KBM-7 (cell line): ENCODE measurements at regions not wholly inside any gene's neighbourhood (a gene's known extent, or its start where the extent isn't known, plus 50 kb on each side); places are given as distances from the start of the nearest gene placed in this dataset.

Experiments
- DNase-seq: peaks from one replicate; pipeline ENCODE4 v3.0.0-alpha.2; 2015
- in situ Hi-C: fragments of 300-500 bp; cut with MboI; formaldehyde crosslinking; loops from 2 replicates; pipeline ENCODE4 v1.14.3; 2020; ENCODE audit warnings: low sequenced_read_pairs, low pct_unique_long_range_greater_than_20kb, mixed read lengths

DNA sequence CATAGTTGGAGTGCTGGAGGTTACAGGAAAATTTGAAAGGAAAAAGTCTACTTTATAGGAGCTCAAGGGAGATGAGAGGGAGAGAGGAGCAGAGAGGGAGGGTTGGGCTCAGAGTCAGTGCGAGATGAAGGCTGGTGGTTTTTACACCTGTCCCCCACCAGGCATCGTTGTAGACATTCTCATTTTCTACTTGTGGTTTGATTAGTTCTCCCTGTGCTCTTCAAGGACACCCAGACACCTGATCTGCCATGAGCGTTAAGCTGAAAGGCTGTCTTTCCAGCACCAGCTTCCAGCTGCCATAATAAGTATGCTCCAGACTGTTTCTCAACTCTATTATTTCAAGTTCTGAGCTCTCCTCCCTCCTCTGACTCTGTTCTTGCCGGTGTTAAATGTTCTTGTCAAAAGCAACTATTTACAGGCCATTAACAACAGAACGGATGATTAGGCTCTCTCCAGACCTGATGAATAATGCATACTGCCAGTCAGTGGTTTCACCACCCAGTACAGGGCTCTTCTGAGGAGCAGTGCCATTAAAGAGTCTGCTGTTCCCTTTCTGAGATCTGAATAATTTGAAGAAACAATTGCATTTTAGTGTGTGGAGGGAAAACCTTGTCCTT is 514.6 kb upstream of the MCTP2 start:
- in situ Hi-C loops, result no loop called here
- no peak for DNase-seq

DNA sequence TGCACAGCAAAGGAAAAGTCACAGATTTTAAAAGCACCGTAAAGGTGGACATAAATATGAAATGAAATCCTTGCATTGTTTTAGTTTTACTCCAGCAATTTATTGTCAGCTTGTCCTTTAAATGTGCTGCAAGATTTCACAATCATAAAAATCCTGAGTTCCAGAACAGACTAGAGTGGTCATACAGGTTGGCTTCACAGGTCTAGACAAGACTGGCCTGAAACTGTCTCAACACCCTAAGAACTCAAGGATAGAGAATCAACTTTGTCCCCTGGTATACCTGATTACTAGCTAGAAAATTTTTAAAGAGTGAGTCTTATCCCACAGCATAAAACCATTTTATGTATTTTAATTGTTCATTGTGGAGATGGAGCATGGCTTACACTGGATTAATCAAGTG is 521.7 kb upstream of the MCTP2 start:
- no peak for DNase-seq
- in situ Hi-C loops, result no loop called here

DNA sequence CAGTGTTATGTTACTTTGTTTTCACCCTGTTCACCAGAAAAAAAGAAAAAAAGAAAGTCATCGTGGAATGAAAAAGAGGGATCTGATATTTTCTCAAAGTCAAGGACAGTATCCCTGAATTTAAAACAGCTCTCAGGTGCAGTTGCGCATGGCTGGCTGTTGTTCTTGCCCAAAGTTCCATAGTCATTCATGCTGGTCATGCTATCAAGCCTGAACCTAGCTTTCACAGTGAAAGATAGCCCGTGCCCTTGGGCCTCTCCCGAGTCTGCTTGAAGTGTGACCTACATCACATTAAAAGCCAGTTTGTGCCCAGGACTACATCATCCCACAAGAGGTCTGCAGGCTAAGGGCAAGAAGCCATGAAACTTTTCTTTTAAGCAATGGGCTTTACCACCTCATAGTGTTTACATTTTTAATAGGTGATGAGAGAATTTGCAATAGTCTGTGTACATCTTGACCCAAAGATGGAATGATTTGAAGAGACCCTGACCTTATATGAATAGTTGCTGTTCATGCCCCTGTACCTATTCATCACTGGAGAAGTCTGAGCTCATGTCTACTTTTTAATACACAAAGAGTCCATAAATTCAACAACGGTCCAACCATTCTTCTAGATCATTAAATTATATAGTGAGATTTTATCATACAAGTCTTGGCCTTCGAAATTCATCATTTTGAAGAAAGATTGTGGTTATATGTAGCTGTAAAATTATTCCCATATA is 522.5 kb upstream of the MCTP2 start:
- no peak for DNase-seq
- in situ Hi-C loops, result no loop called here

DNA sequence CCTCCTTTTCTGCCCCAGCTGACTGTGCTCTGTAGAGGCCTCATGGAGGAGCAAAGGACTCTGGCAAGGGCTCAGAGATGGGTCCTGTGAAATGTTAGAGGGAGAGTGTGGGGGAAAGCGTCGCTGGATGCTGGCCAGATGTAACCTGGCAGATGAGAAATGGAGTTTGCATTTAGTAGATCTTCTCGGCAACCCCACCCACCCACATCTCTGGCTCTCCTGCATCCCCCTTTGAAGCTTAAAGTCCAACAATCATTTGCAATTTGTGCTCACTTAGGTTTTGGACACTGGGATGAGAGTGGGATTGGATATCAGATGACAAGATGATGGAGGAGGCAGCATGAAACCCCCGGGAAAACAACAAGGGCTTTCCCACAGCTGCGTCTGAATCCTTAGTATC is 523.6 kb upstream of the MCTP2 start:
- DNase-seq, result no peak
- in situ Hi-C loops, result no loop called here

DNA sequence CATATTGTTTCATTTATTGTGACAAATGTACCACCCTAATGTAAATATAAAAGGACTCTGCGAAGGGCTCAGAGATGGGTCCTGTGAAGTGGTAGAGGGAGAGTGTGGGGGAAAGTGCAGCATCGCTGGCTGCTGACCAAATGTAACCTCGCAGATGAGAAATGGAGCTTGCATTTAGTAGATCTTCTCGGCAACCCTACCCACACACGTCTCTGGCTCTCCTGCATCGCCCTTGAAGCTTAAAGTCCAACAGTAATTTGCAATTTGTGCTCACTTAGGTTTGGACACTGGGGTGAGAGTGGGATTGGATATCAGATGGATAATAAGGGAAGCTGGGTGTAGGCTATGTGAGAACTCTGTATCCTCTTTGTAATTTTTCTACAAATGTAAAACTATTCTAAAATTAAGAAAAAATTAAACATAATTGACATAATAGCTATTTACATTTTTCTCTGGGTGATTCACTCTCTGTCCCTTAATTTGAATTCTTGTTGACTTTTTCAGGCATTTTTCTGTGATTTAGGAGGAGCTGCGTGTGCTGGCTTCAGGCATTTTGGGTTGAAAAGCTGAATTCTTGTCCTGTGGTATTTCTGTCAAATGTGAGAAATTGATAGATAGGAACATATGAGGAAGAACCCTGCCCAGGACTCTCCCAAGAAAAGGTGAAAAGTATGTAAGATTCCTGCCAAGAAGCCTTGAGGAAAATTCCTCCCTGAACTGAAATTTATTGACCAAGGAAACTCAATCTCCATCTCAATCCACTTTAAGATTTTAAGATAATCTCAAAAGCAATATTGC is 524.7 kb upstream of the MCTP2 start:
- DNase-seq, result no peak
- in situ Hi-C loops, result no loop called here

DNA sequence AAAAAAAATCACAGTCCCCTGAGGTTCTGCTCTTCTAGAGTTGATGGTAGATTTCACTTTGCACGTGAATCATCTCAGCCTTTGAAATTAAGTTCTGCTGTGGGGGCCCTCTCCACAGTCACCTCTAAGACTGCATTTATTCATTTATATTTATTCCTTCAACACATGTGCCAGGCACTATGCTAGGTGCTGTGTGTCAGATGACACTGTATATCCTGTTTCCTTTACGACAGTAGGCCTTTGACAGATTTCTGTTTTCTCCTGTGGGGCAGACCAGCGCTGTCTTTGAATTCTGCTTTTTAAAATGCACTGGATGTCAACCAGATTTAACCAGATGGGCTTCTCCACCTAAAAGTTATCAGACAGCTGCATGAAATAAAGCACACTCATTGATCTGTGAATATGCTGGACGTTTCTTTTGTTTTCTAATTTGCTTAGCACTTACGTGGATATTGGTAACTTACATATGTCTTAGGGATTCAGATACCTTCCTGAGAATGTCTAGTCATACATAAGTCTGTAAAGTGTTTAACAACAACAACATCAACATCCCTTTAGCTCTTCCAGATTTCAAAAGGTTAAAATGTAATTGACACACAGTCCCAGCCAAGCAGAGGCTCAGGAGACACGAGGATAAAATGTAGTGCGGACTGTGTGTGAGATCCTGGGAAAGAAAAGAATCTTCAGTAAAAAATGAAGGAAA is 525.5 kb upstream of the MCTP2 start:
- in situ Hi-C loops, result no loop called here

DNA sequence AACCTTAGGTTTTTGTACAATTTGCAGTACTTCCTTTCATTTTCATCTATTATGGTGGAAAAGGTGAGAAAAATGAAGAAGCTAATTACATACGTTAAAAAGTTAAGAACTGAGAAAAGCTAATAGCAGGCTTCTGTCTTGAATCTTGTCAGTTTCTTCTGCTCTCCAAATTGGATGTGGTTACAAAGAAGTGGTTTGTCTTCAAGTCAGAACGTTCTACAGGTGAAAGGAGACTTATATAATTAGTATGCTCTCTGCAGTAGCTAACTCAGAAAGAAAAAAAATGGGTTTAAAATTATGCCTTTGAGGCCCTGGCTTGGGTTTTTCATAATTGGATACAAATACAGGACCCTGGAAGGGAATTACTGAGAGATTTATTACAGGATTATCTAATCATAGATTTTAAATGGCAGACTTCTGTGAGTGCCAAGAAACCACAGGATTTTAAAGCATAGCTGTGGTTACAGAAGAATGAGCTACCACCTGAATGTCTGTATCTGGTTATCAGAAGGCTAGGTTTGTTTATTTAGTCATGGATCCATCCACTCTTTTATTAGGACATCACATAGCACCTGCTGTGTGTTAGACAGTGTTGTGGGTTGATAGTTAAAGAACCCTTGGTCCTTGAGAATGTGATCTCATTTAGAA is 528.1 kb upstream of the MCTP2 start:
- no peak for DNase-seq
- in situ Hi-C loops, result no loop called here

More for the DNA sequence above, 525.5 kb upstream of the MCTP2 start:
- no peak for DNase-seq

DNA sequence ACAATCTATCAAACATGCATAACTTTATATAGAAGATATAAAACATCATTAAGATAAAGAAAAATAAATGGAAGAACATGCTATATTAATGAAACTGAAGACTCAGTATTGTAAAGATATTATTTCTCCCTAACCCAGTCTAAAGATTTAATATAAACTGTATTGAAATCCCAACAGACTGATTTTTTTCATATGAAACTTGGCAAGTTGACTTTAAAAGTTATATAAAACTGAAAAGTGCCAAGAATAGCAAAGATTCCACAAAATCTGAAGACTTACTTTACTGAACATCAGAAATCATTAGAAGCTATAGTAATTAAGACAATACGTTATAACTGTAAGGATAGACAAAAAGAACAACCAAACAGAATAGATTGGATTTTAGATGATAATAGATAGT is 531.3 kb upstream of the MCTP2 start:
- DNase-seq, result no peak
- in situ Hi-C loops, result no loop called here

DNA sequence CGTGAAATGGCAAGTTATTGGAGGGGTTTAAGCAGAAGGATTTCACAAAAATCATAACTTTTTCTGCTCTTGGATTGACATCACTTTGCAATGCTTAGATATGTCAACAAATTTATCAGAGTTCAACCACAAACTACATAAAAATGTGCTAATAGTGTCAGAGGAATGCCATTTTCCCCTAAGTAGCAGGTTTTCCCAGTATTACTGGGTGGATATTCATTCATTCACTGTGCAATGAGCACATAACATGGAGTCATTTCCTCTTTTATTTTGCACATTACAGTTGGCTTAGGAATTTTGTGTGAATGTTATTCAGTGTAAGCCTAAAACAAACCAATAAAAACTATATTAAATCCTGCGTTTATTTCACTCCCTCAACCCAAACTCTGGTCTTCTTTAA is 537.3 kb upstream of the MCTP2 start:
- DNase-seq, result no peak
- in situ Hi-C loops, result no loop called here

DNA sequence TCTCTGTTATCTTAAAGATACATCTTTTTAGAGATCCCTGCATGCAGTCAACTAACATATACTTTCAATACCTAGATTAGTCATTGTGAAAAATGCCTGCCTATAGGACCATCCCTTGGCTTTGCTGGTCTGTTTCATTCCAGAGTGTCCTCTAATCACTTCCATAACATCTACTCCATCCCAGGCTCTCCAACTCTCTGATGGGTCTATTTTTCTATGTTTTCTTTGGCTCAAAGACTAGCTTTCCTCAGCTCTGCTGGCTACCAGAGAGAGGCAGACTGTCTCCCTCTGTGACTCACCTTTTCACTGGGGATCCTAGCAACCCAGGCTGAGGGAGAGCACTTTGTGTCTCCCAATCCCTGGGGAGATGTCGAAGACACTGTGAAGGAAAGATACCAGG is 547.7 kb upstream of the MCTP2 start:
- in situ Hi-C loops, result no loop called here

DNA sequence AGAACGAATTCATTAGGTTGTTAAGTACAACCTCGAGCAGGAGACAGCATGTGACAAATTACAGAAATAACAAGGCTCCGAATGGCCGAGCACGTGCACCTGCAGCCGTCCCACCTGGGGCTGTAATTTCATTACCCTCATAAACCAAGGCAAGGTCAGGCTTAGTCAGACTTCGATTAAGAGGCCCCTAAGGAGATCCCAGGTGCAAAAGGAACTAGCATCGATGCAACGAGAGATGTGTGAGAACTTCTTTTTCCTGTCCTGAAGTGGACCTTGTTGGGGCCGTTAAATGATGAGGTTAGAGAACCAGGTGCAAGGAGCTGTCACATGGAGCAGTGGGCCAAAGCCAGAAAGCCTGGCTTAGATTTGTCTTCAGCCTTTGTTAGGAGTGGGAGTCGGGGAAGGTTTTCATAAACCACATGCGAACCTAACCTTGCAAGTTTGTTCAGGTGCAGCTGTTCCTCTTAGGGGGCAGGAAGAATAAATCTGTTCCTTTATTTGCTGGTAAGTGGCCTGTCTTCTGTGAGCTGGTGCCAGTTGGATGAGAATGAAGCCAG is 559.9 kb upstream of the MCTP2 start:
- in situ Hi-C loops, result no loop called here
- no peak for DNase-seq

More for the DNA sequence above, 547.7 kb upstream of the MCTP2 start:
- no peak for DNase-seq

DNA sequence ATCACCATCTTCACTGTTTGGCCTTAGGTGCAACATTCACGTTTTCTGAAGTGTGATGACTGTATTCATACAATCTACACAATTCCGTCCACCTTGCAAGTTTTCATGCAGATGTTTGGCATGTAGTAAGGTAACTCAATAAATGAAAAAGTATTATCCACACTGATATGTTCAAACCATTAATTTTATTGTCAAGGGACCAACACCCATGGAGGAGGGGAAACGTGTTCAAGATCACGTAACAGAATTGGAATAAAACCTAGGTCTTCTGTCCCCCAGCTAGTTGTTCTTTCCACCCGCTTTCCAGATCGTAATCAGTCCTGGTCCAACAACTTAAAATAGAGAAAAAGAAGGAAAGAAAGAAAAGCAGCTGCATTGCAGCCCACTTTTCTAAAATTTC is 560.4 kb upstream of the MCTP2 start:
- no peak for DNase-seq
- in situ Hi-C loops, result no loop called here

DNA sequence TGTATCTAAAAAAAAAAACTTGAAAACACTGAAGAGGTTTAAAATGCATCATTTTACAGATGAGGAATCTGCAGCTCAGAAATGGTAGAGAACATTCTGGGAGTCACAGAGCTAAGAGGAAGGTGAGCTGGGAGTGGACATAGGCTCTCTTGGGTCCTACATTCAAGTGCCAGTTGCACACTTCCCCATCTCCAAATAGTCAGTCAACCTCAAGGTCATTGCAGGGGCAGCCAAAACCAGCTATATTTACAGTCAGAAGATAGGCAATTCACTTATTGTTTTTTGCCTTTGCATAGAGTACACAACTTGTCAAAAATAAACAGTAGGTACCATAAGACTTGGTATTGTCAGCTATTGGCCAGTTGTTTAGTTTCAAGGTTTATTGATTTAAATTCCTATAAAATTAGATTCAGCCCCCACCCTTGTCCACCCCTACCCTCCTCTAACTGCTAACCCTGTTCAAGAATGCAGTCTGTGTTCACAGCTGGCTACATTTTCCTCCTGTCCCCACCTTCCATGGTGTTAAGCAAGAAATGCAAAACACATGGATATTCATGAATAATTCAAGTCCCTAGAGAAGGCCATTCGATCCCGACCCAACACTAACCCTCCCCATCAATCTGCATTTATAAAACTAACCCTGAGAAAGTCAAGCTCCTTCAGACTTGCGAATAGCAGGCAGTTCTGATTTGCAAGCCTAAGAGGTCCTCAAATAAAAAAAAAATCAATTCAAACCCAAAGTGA is 567.0 kb upstream of the MCTP2 start:
- DNase-seq, result no peak
- in situ Hi-C loops, result no loop called here

DNA sequence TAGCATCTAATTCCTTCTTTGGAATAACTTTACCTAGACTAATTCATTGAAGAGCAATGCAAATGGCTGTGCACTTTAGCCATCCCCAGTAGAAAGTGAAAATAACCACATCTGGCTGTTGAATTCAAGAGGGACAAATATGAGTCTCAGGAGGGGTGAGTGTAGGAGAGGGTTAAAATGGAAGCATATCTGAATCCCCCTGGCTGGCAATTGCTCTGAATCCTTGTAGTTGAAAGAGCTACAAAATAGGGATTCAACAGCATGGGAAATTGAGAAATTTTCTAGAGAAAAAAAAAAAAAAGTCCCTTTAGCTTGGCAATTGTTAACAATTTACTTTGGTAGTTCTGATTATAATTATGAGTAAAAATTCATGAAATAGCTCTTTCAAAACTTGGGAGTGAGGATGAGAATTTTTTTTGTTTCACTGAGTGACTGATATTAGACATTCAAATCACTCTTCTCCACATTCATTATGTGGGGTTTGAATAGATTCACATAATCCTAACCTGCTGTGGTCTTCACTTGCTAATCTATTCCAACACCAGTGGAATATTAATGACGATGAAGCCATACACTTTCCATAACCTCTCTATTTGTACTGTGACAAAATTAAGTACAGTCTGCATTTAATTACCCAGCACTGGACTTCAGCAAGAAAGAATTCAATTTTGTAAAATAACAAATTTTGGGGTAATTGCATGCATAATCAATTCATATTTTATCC is 569.0 kb upstream of the MCTP2 start:
- in situ Hi-C loops, result no loop called here
- no peak for DNase-seq

DNA sequence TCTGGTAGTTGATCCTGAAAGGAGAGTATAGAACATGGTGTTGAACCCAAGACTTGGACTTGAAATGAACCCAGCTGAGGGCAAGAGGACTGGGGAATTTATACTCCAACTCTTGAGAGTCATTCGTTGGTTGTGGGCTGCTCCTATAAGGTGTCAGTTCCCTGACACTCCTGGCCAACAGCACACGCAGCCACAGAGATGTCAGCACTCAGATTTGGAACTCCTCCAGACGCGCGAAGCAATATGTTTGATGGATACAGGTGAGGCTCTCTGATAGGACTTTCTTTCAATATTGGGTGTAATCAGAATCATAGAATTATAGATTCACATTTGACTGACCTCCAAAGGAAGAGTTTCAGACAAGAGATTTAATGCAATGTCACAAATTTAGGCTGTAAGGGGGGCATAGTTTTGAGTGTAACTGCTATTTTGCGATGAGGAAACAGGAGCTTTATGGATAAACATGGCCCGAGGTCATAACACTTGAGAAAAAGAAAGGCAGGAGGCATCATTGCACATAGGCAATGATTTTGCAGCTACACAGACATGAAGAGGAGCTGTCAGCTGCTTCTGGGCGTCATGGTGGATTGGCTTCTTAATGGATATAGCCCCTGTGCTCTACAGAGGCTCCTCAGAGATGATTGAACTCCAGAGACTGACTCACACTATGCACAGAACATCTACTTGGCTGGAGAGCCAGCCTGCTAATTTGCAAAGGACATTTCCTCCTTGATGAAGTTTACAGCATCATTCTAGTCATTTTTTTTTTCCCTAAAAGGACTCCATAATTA is 569.2 kb upstream of the RGMA start:
- no peak for DNase-seq
- in situ Hi-C loops, result no loop called here

DNA sequence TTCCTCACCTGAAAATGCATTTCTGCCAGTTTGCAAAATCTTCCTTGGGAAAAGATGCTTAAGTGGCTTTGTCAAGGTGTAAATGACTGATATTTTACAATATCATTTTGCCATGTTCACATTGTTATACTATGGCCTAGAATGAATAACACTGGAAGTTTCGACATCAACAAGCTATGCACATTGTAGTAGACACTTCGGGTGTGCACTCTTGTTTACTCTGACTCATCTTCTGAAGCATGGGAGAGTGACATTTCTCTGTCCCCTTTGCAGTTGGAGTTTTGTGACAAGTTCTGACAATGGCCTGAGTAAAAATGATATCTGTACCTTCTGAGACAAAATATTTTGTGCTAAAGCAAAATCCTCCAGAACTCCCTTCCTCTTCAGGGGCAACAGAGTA is 567.0 kb upstream of the RGMA start:
- in situ Hi-C loops, result no loop called here

DNA sequence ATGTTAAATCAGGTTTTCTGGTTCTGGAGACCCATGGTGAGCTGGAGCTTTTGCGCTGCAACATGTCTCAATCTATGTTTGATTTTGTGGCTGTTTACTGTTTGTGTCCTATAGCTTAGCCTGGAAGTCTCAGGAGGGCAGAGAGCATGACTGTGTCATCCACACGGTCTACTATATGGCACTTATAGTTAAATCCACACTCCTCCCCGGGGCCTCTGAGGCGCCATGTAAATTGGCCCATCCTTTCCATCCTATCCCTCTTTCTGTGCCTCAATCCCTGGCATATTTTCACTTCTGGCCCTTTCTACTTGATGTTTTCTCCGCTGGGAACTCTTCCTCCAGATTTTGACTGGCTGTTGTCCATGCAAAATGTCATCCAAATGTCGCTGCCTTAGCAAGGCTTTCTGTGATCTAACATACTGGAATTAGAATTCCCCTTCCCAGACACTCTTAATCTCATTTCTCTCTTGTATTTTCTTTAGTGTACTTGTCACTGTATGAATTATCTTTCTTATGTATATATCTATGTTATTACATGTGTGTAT is 560.8 kb upstream of the RGMA start:
- no peak for DNase-seq
- in situ Hi-C loops, result no loop called here

More for the DNA sequence above, 567.0 kb upstream of the RGMA start:
- DNase-seq, result no peak
